Dermis microvascular lymphatic vessel endothelial cell (primary cell): ENCODE measurements at regions not wholly inside any gene's neighbourhood (a gene's known extent, or its start where the extent isn't known, plus 50 kb on each side); places are given as distances from the start of the nearest gene placed in this dataset.
"Not testable (repeated sequence)": the region's sequence is repeated elsewhere in the genome, so short reads cannot be mapped to it uniquely, and the experiment has no call there.

Source experiments
- DNase-seq, 2 donors: peaks; one replicate each; pipeline versions ENCODE4 v3.0.0 to v3.0.0-alpha.2; 2010; ENCODE audit warnings: low read depth in 2 of 2

DNA sequence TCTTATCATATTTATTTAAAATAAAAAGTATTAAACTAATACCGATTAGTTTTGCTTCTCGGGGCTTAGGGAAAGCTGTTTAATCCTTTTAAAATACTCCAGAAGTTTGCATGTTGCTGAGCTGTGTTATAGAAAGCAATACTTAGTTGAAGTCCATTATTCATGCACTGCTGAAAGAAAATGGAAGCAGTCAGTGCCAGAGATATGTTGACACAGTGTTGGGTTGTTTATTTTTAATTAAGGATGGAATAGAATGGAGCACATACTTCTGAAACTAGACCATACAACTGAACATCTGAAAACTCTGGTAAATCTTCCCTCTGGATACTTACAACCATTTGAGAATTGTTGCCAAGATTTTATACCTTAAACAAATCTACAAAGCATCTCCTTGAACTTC is 282.7 kb upstream of the CCDC179 start:
- DNase-seq = no peak

DNA sequence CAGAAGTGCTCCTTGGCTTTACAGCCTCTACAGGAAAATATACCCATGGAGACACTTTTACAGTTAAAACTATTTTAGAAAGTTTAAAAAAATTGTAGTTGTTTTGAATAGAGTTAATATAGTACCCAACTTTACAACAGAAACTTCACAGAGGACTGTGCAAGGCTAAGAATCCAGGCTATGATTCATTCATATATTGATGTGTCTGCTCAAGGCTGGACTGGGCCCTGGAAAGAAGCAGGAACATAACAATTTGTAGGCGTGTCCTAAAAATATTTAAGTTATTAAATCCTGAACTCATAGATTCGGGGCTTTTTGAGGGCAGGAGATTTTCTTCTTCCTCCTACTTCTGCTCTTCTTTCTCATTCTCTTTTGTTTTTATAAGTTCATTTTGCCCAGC is 291.5 kb upstream of the CCDC179 start:
- no peak for DNase-seq

GRCh38 chr11:23155503-23155902 is 295.2 kb upstream of the CCDC179 start:
- DNase-seq = no peak

- DNase-seq = no peak
Measured at GRCh38 chr11:23164022-23164421, 303.7 kb upstream of the CCDC179 start.

GRCh38 chr11:23166376-23166775 is 306.1 kb upstream of the CCDC179 start:
- DNase-seq = no peak

GRCh38 chr11:23179609-23180008 is 319.3 kb upstream of the CCDC179 start:
- no peak for DNase-seq

- DNase-seq = no peak
Measured at GRCh38 chr11:23181022-23181807, 320.9 kb upstream of the CCDC179 start.

GRCh38 chr11:23192256-23192655 is 332.0 kb upstream of the CCDC179 start:
- peak in 1 of 2 donors; percentile 4 for DNase-seq

DNA sequence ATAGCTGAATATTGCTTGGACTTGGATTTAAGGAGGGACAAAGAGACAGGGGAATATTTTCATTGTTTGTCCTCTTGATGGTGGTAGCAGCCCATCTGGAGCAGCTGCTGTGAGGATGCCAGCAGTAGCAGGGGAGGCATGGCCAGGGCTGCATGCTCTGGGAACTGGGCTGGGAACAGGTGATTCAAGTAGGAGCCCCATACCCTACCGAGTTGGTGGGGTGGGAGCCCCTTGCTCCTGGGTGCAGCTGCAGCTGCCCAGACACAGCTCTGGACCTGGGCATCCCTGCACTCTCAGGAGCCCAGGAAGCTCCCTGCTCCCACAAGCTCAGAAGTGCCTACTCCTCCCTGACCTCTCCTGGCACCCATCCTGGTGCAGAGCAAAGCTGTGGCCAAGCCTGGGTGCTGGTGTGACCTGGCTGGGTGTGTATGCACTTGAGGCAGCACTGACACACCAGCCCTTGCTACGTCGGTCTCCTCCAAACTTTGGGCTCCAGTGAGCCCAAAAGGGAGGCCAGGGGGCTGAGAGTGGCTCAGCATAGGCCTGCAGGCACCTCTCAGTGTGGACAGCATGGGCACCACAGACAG is 341.8 kb upstream of the CCDC179 start:
- DNase-seq = no peak

- no peak for DNase-seq
Measured at GRCh38 chr11:23202611-23203010, 342.3 kb upstream of the CCDC179 start.

DNA sequence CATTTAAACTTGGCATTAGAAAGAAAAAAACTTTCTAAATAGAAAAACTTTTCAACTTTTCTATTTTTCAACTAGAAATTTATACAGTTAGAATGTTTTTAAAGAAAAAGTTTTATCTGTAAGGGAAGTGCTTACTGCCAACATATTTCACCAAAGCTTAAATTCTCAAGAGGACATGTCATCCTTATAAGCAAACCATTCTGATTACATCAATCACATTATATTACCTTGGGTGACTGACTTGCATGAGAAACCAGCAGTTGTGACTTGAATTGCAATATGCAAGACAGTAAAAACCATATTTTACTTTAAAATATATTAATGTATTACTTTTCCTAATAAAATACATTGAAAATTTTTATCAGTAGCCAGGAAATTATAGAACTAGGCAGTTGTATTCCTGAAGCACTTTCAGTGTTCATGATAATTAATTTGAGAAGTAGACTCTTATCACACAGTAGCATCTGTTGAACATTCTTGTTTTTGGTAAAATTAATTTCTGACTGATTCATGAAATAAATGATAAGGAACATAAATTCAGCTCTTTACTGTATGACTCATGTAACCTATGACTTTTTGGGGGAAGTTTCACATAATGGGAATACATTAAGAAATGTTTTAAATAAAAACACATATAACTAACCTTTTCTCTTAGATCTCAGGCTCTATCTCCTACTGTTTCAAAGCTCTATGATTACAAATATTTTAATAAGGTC is 345.0 kb upstream of the CCDC179 start:
- peak in 1 of 2 donors; percentile 57 for DNase-seq

DNA sequence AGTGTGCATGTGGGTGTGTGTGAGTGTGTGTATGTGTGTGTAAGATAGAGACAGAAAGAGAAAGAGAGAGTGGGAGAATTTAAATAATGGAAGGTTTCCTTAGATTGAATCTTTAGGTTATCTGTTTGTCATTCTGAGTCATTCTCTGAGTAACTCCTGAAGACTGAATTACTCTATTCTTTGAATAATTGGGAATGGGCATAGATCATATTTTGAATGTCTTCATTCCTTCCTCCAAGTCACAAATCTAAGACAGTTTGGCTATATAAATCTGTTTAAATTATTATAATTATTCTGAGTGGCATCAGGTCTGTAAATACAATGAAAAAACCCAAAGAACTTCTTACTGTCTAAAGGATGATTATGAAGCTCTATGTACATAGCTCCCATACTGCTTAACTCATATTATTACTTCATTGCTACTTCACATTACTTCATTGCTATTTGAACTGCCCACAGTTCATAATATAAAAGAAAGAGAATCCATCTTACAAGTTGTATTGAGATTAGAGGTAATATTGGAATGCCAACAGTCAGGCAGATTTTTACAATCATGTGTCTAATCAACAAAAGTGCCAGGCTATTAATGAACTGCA is 346.6 kb upstream of the CCDC179 start:
- no peak for DNase-seq

- no peak for DNase-seq
Measured at GRCh38 chr11:23211221-23211620, 350.9 kb upstream of the CCDC179 start.

DNA sequence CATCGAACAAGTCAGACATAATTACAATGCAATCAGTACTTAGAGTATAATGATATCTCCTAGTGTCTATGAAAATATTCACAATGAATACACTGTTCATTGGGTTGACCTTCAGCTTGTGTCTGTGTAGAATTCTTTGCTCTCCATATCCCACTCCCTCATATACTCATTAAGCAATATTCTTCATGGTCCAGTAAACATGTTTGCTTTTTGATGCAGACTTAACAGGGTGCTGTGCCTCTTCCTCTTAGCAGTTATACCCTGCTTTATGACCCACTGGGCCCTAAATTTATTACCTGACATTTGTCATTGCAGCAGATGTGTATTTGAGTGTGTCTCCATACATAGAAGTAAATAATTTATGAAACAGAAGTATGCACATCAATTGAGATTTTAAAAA is 352.5 kb upstream of the CCDC179 start:
- DNase-seq = no peak

DNA sequence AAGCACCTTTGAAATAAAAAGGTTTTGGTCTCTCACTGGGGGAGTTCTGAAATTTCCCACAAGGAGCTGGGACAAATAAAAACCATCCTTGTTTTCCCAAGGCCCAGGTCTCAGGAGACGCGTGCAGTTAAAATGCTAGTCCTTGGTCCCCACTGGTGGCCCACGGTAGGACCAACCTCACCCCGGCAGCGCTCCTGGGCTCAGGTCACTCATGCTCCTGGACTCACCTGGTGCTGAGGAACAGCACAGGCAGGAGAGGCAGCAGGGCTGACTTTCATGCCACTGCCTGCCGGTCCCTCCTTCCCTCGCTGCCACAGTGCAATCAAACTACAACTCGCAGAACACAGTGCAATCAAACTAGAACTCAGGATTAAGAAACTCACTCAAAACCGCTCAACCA is 356.8 kb upstream of the CCDC179 start:
- DNase-seq = no peak

GRCh38 chr11:23220086-23220485 is 359.8 kb upstream of the CCDC179 start:
- not testable (repeated sequence) for DNase-seq

GRCh38 chr11:23221366-23221765 is 361.1 kb upstream of the CCDC179 start:
- no peak for DNase-seq

- no peak for DNase-seq
Measured at GRCh38 chr11:23226331-23227077, 366.2 kb upstream of the CCDC179 start.

DNA sequence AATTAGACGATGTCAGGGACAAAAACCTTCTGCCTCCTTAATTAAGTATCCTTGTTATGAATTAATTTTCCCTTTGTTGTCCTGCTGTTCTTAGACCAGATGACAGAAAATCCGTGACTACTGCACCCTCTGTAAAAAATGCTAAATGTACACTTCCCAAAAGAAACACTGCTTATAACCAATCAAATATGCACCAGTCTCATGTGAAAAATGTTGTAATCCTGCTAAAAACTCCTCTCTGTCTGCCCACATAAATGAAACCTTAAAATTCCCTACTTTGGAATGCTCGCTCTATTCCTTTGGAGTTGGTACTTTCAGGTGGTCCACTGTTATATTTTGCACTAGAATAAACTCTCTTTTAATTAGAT is 366.8 kb upstream of the CCDC179 start:
- no peak for DNase-seq

- DNase-seq = no peak
Measured at GRCh38 chr11:23232652-23233051, 372.4 kb upstream of the CCDC179 start.

DNA sequence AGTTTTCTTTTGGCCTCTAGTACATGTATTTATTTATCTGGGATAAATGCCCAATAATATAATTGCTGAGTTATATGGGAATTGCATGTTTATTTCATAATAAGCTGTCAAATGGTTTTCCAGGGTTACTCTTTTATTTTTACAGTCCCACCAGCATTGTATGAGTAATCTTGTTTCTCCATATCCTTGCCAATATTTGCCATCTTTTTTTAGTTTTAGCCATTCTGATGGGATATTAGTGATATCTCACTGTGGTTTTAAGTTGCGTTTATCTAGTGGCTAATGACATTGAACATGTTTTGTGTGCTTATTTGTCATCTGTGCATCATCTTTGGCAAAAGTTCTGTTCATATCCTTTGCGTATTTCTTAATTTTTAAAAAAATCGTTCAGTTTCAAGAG is 372.8 kb upstream of the CCDC179 start:
- peak; percentile 1 to 52 for DNase-seq
